ENCODE measurements at regions not wholly inside any gene's neighbourhood (a gene's known extent, or its start where the extent isn't known, plus 50 kb on each side); places are given as distances from the start of the nearest gene placed in this dataset.

DNA sequence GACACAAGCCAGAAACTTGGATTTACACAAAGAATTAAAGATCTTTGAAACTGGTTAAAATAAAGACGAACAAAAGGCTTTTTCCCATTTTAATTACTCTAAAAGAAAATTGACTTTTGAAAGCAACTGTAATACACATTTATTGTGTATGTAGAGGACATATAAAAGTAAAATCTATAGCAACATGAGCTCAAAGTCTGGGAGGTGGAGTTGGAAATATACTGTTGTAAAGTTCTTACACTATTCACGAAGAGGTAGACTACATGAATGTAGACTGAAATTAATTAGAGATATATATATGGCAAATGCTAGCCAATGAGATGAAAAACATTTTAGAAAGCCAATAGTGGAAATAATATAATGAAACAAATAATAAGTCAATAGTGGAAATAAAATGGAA, 251.0 kb downstream of the AHR start:
- Mint-ChIP-seq H3K9me3 (no peaks in the 10 kb centered on the region), H3K27ac (no peak overlapping the region), H3K4me3 (no peak overlapping the region), H3K36me3 (ENCODE audit: low read depth) (no peaks in the 10 kb centered on the region), H3K27me3 (ENCODE audit: insufficient read depth) (no peaks in the 10 kb centered on the region), H3K4me1 (no peaks in the 10 kb centered on the region)
- Histone ChIP-seq H3K4me1 (ENCODE audit: control insufficient read depth, insufficient read depth, low read length) (no peaks in the 10 kb centered on the region), H3K36me3 (ENCODE audit: control insufficient read depth, insufficient read depth, low read length) (no peaks in the 10 kb centered on the region), H3K27ac (ENCODE audit: low read depth, low read length) (no peak overlapping the region), H3K9me3 (ENCODE audit: control insufficient read depth, low read length) (no peaks in the 10 kb centered on the region), H3K27me3 (ENCODE audit: control insufficient read depth, insufficient read depth, low read length, poor library complexity, severe bottlenecking) (peaks cover 3% of the 10 kb centered on the region), H3K9ac (ENCODE audit: extremely low read depth, low read length, poor library complexity, severe bottlenecking) (no peak overlapping the region), H3K4me3 (ENCODE audit: low read length) (no peak overlapping the region)
- DNase-seq: no peak
- TF ChIP-seq, protein P1, sequence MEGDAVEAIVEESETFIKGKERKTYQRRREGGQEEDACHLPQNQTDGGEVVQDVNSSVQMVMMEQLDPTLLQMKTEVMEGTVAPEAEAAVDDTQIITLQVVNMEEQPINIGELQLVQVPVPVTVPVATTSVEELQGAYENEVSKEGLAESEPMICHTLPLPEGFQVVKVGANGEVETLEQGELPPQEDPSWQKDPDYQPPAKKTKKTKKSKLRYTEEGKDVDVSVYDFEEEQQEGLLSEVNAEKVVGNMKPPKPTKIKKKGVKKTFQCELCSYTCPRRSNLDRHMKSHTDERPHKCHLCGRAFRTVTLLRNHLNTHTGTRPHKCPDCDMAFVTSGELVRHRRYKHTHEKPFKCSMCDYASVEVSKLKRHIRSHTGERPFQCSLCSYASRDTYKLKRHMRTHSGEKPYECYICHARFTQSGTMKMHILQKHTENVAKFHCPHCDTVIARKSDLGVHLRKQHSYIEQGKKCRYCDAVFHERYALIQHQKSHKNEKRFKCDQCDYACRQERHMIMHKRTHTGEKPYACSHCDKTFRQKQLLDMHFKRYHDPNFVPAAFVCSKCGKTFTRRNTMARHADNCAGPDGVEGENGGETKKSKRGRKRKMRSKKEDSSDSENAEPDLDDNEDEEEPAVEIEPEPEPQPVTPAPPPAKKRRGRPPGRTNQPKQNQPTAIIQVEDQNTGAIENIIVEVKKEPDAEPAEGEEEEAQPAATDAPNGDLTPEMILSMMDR (conservative IDR thresholded peaks at IDR 0.05): no peak
- 89 to 92% methylated on average over 1 to 2 of the region's 2 CpGs for WGBS, 2 experiments (ENCODE audit: insufficient coverage in 1 of 2, insufficient read length in 1 of 2)

DNA sequence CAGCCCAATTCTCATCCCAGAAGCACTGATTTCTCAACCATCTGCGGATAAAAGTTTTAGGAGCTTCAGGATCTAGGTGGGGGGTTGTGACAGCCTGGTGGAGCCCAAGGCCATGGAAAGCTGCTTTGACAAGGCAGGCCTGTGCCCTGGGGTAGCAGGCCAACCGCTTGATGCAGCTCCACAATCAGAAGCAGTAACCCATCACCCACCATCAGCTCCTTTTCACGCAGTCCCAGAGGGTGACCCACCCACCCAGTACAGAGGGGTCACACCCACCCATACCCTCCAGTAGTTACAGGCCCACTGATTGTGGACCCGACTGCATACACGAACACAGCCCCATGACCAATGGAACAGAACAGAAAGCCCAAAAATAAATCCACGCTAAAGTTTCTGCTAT, 253.9 kb downstream of the AHR start:
- Mint-ChIP-seq H3K27ac (no peak overlapping the region), H3K4me3 (no peak overlapping the region), H3K9me3 (no peaks in the 10 kb centered on the region), H3K4me1 (no peaks in the 10 kb centered on the region), H3K36me3 (ENCODE audit: low read depth) (no peaks in the 10 kb centered on the region), H3K27me3 (ENCODE audit: insufficient read depth) (peaks cover 7% of the 10 kb centered on the region)
- WGBS, 2 experiments (ENCODE audit: insufficient coverage in 1 of 2, insufficient read length in 1 of 2): 88 to 91% methylated on average over 1 to 6 of the region's 6 CpGs
- Histone ChIP-seq H3K9ac (ENCODE audit: extremely low read depth, low read length, poor library complexity, severe bottlenecking) (no peak overlapping the region), H3K9me3 (ENCODE audit: control insufficient read depth, low read length) (no peaks in the 10 kb centered on the region), H3K27me3 (ENCODE audit: control insufficient read depth, insufficient read depth, low read length, poor library complexity, severe bottlenecking) (peaks cover 31% of the 10 kb centered on the region), H3K4me1 (ENCODE audit: control insufficient read depth, insufficient read depth, low read length) (no peaks in the 10 kb centered on the region), H3K4me3 (ENCODE audit: low read length) (no peak overlapping the region), H3K36me3 (ENCODE audit: control insufficient read depth, insufficient read depth, low read length) (no peaks in the 10 kb centered on the region), H3K27ac (ENCODE audit: low read depth, low read length) (no peak overlapping the region)
- TF ChIP-seq, protein P1 (conservative IDR thresholded peaks at IDR 0.05): no peak
- DNase-seq: no peak

- peaks cover 37% of the 10 kb centered on the region for H3K27me3 ChIP-seq (ENCODE audit: control insufficient read depth, insufficient read depth, low read length, poor library complexity, severe bottlenecking)
- no peaks in the 10 kb centered on the region for H3K36me3 Mint-ChIP-seq (ENCODE audit: low read depth)
- H3K9me3 ChIP-seq (ENCODE audit: control insufficient read depth, low read length): no peaks in the 10 kb centered on the region
- no peaks in the 10 kb centered on the region for H3K4me1 Mint-ChIP-seq
- no peak overlapping the region for H3K27ac Mint-ChIP-seq
- 95 to 100% methylated on average over 1 of the region's 1 CpG for WGBS, 2 experiments (ENCODE audit: insufficient coverage in 1 of 2, insufficient read length in 1 of 2)
- TF ChIP-seq, protein P1 (conservative IDR thresholded peaks at IDR 0.05): no peak
- no peak overlapping the region for H3K27ac ChIP-seq (ENCODE audit: low read depth, low read length)
- H3K4me3 ChIP-seq (ENCODE audit: low read length): no peak overlapping the region
- no peak overlapping the region for H3K4me3 Mint-ChIP-seq
- no peak overlapping the region for H3K9ac ChIP-seq (ENCODE audit: extremely low read depth, low read length, poor library complexity, severe bottlenecking)
- H3K27me3 Mint-ChIP-seq (ENCODE audit: insufficient read depth): peaks cover 8% of the 10 kb centered on the region
- H3K36me3 ChIP-seq (ENCODE audit: control insufficient read depth, insufficient read depth, low read length): no peaks in the 10 kb centered on the region
- H3K4me1 ChIP-seq (ENCODE audit: control insufficient read depth, insufficient read depth, low read length): no peaks in the 10 kb centered on the region
- no peaks in the 10 kb centered on the region for H3K9me3 Mint-ChIP-seq
- no peak for DNase-seq
Observed at GRCh38 chr7:17552952-17553351, 254.5 kb downstream of the AHR start.

All from endodermal cell (in vitro differentiated cells).